Vagina (tissue), 2 donors: ENCODE measurements at regions not wholly inside any gene's neighbourhood (a gene's known extent, or its start where the extent isn't known, plus 50 kb on each side); places are given as distances from the start of the nearest gene placed in this dataset.

Source experiments
- DNase-seq, 2 donors: peaks; one replicate each; pipeline ENCODE4 v3.0.0-alpha.2; 2017; ENCODE audit errors: extremely low spot score in 2 of 2
- H3K27ac ChIP-seq: fragments of 200-600 bp; sonication (generic); one replicate; pipeline ENCODE4 v1.5.1; 2019
- H3K27me3 ChIP-seq: fragments of 200-600 bp; sonication (generic); one replicate; pipeline ENCODE4 v1.5.1; 2019
- H3K36me3 ChIP-seq, 2 donors: fragments of 200-600 bp; sonication (generic); one replicate each; pipeline ENCODE4 v1.5.1; 2017 to 2019
- H3K4me1 ChIP-seq: fragments of 200-600 bp; sonication (generic); one replicate; pipeline ENCODE4 v1.5.1; 2019
- H3K4me3 ChIP-seq, 2 donors: fragments of 200-600 bp; sonication (generic); 1 replicate in 1 of 2; 2 replicates in 1 of 2; pipeline ENCODE4 v1.5.1; 2016 to 2019
- H3K9me3 ChIP-seq: fragments of 200-600 bp; sonication (generic); one replicate; pipeline ENCODE4 v1.5.1; 2019
- POLR2A ChIP-seq, 2 donors: fragments of 450-650 bp; IDR thresholded peaks; one replicate each; pipeline ENCODE4 v1.6.1; 2017; ENCODE audit warnings: antibody characterized with exemption in 2 of 2, mild to moderate bottlenecking in 2 of 2, moderate library complexity in 2 of 2
- POLR2AphosphoS5 ChIP-seq, 2 donors: sonication (generic); formaldehyde crosslinking; IDR thresholded peaks; one replicate each; pipeline ENCODE4 v1.9.0; 2017; ENCODE audit warnings: antibody characterized with exemption in 2 of 2, mild to moderate bottlenecking in 2 of 2, low read depth in 1 of 2; ENCODE audit not compliant: insufficient read depth in 1 of 2
- intact Hi-C: fragments of 100-400 bp; cut with DNase I; formaldehyde crosslinking; loops from one replicate; pipeline ENCODE4 v1.15.1; 2023
- TF ChIP-seq, protein P1 (sequence below), 3 experiments: fragments of 450-650 bp in 2 of 3; fragments of 200-600 bp in 1 of 3; sonication (generic) in 1 of 3; IDR thresholded peaks; one replicate each; pipeline ENCODE4 v1.5.1; 2017 to 2019; ENCODE audit warnings: antibody characterized with exemption in 3 of 3, mild to moderate bottlenecking in 2 of 3, moderate library complexity in 2 of 3

DNA sequence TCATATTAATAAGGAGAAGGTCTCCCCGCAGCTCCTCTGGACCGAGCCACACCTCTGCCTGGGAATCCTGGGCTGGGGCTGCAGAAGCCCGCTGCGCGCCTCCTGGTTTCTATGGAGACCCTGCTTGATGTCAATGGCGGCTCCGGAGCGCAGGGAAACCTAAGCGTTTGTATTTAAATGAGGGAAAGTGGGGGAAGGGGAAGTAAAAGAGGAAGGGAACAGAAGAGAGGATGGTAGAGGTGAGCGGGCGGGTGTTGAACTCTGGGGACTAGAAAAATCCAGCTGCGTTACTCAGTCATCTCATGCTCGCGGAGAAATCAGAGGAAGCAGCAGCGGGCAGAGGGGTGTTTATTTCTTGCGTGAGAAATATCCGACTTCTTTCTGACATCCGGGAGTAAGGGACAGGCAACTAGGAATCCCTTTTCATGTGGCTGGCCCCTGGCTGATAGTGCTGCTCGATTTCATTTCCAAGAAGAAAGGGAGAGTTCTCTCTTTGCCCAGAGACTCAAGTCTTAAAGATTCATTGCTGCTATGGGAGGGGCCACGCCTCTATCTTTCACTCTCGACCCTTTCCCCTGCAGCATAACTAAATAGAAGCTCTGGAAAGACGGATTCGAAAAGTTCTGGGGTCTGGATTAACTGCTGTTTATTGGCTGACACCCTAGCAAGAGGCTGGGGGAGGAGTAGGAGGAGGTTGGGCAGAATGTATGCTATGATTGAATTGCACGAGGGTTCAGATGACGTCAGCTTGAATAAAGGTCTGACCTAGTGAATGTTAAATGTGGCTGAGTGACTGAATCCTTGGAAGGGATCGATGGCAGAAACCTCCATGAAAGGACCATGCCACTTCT lies 110.5 kb upstream of the GAP43 start:
- H3K9me3 ChIP-seq, result no peaks in the 10 kb centered on the region
- no peaks in the 10 kb centered on the region for H3K36me3 ChIP-seq
- peak overlapping the region; percentile 45 to 47 for H3K4me3 ChIP-seq
- intact Hi-C loops, result no loop called here
- no peak for TF ChIP-seq POLR2A (IDR thresholded peaks at IDR 0.05)
- TF ChIP-seq, protein P1, sequence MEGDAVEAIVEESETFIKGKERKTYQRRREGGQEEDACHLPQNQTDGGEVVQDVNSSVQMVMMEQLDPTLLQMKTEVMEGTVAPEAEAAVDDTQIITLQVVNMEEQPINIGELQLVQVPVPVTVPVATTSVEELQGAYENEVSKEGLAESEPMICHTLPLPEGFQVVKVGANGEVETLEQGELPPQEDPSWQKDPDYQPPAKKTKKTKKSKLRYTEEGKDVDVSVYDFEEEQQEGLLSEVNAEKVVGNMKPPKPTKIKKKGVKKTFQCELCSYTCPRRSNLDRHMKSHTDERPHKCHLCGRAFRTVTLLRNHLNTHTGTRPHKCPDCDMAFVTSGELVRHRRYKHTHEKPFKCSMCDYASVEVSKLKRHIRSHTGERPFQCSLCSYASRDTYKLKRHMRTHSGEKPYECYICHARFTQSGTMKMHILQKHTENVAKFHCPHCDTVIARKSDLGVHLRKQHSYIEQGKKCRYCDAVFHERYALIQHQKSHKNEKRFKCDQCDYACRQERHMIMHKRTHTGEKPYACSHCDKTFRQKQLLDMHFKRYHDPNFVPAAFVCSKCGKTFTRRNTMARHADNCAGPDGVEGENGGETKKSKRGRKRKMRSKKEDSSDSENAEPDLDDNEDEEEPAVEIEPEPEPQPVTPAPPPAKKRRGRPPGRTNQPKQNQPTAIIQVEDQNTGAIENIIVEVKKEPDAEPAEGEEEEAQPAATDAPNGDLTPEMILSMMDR (IDR thresholded peaks at IDR 0.05), result no peak
- no peak for TF ChIP-seq POLR2AphosphoS5 (IDR thresholded peaks at IDR 0.05; ENCODE audit: insufficient read depth in 1 of 2, low read depth in 1 of 2)
- DNase-seq, result no peak
- H3K4me1 ChIP-seq, result peaks cover 7% of the 10 kb centered on the region
- peak overlapping the region; percentile 44 for H3K27ac ChIP-seq
- H3K27me3 ChIP-seq, result no peaks in the 10 kb centered on the region

DNA sequence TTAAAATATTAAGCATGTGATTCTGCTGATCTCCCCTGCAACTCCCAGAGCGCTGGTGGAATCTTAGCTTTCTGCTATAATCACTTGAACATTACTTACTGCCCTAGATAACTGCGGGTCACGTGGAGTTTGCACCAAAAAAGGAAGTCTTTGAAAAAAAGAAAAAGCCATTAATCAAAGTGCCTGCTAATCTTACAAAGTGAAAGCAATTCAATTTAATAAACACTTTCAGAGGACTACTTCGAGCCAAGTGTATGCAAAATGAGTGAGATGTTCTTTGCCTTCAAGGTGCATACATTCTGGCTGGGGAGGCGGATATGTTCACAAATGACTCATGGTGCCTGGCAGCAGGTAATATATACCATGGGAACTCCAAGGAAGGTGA lies 109.9 kb upstream of the GAP43 start:
- TF ChIP-seq POLR2A (IDR thresholded peaks at IDR 0.05) (no peak), POLR2AphosphoS5 (IDR thresholded peaks at IDR 0.05; ENCODE audit: insufficient read depth in 1 of 2, low read depth in 1 of 2) (no peak)
- TF ChIP-seq, protein P1 (IDR thresholded peaks at IDR 0.05), result no peak
- no peak for DNase-seq
- Histone ChIP-seq H3K4me3 (peak overlapping the region; percentile 45 to 47), H3K9me3 (no peaks in the 10 kb centered on the region), H3K4me1 (peaks cover 7% of the 10 kb centered on the region), H3K36me3 (no peaks in the 10 kb centered on the region), H3K27ac (peak overlapping the region; percentile 44), H3K27me3 (no peaks in the 10 kb centered on the region)
- intact Hi-C loops, result no loop called here

DNA sequence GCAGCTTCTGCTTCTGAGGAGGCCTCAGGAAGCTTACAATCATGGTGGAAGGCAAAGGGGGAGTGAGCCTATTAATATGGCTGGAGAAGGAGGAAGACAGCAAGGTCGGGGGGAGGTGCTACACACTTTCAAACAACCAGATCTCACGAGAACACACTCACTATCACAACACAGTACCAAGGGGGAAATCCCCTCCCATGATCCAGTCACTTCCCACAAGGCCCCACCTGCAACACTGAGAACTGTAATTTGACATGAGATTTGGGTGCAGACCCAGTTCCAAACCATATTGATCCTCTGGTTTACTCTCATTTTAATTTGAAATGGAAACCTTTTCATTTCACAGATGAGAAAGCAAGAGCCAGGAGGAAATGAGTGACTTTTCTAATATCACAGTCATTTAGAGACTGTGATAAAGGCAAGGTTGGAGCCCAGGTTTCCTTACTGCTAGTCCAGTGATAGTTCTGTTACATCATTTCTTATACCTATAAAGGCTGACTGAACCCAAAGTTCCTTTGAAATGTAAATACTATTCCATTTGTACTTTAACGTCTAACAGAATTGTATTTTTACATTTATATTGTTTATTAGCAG lies 105.8 kb upstream of the GAP43 start:
- Histone ChIP-seq H3K27ac (no peak overlapping the region), H3K4me3 (no peak overlapping the region), H3K4me1 (peaks cover under 1% of the 10 kb centered on the region), H3K9me3 (no peaks in the 10 kb centered on the region), H3K36me3 (no peaks in the 10 kb centered on the region), H3K27me3 (no peaks in the 10 kb centered on the region)
- no peak for DNase-seq
- intact Hi-C loops, result no loop called here
- no peak for TF ChIP-seq POLR2AphosphoS5 (IDR thresholded peaks at IDR 0.05; ENCODE audit: insufficient read depth in 1 of 2, low read depth in 1 of 2)
- TF ChIP-seq POLR2A (IDR thresholded peaks at IDR 0.05), result no peak
- TF ChIP-seq, protein P1 (IDR thresholded peaks at IDR 0.05), result no peak

DNA sequence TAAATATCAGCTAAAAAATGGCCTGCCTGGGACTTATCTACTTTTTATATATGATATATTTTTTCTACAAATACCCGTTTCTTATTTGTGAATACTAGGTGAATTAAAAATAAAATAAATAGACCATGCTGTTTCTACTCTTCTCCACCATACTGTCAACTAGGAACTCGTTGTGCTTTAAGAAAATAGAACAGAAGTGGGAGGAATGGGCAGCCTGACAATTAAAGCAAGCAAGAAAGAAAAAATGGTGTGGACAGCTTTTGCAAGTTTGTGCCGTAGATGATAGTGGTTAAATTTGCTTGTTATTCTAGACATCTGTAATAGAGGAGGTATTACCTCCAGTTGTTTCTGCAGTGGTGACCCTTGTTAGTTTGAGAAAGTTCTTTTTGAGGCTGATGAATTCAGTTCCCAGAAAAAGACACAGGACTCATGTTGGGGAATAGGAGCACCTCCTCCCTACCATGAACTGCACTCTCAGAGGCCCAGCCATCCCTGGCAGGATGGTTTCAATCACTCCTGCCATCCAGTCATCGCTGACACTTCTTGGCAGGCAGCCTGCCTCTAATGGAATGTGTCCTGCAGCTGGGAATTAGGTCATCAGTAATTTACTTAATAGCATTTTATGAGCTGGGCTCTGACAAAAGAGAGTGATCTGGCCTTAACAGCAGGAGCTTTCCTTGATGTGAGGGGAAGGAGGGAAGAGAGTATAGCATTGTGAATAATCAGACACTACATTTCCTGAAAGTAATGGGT lies 105.0 kb upstream of the GAP43 start:
- no peak overlapping the region for H3K4me3 ChIP-seq
- no peak overlapping the region for H3K27ac ChIP-seq
- H3K4me1 ChIP-seq, result no peaks in the 10 kb centered on the region
- no peaks in the 10 kb centered on the region for H3K9me3 ChIP-seq
- H3K36me3 ChIP-seq, result no peaks in the 10 kb centered on the region
- no peak for DNase-seq
- no peaks in the 10 kb centered on the region for H3K27me3 ChIP-seq
- no peak for TF ChIP-seq POLR2AphosphoS5 (IDR thresholded peaks at IDR 0.05; ENCODE audit: insufficient read depth in 1 of 2, low read depth in 1 of 2)
- no peak for TF ChIP-seq POLR2A (IDR thresholded peaks at IDR 0.05)
- TF ChIP-seq, protein P1 (IDR thresholded peaks at IDR 0.05), result no peak
- intact Hi-C loops, result no loop called here
